BJ (cell line): ENCODE measurements at regions not wholly inside any gene's neighbourhood (a gene's known extent, or its start where the extent isn't known, plus 50 kb on each side); places are given as distances from the start of the nearest gene placed in this dataset.

ENCODE experiments used
- CTCF ChIA-PET: fragments of 350-600 bp; formaldehyde crosslinking; extraction: SDS; loops from one replicate; lab custom pipeline; 2021; ENCODE audit warnings: antibody characterized with exemption, inconsistent platforms; lab: Yijun Ruan, JAX
- POLR2A ChIA-PET: fragments of 300-600 bp; sonication (Branson Sonifier 250); formaldehyde crosslinking; extraction: SDS; loops from one replicate; lab custom pipeline; 2021; ENCODE audit warnings: antibody characterized with exemption; lab: Charles Lee
- DNase-seq: peaks from one replicate; pipeline ENCODE4 v3.0.0-alpha.2; 2011; ENCODE audit warnings: low read depth
- H3K27me3 ChIP-seq: 2 replicates; pipeline ENCODE4 v1.6.0; 2011; ENCODE audit warnings: low read length; ENCODE audit not compliant: control insufficient read depth, insufficient read depth
- H3K36me3 ChIP-seq: 2 replicates; pipeline ENCODE4 v1.5.1; 2011; ENCODE audit warnings: low read length; ENCODE audit not compliant: control insufficient read depth, insufficient read depth
- H3K4me3 ChIP-seq: 2 replicates; pipeline ENCODE4 v1.5.1; 2011; ENCODE audit warnings: low read depth, mild to moderate bottlenecking, control low read depth, low read length
- CTCF ChIP-seq: IDR thresholded peaks from 2 replicates; pipeline ENCODE4 v1.5.1; 2011; ENCODE audit warnings: low read depth, mild to moderate bottlenecking, control low read depth, inconsistent platforms, low read length, moderate library complexity; ENCODE audit not compliant: insufficient read depth

GRCh38 chr1:58864654-58865053 is 80.8 kb upstream of the JUN start:
- POLR2A ChIA-PET, result no interaction called here

GRCh38 chr1:58866578-58866977 is 82.7 kb upstream of the JUN start:
- Histone ChIP-seq H3K27me3 (no peaks in the 10 kb centered on the region), H3K4me3 (no peak overlapping the region), H3K36me3 (no peaks in the 10 kb centered on the region)
- no peak for DNase-seq
- ChIA-PET POLR2A (no interaction called here), CTCF (no interaction called here)
- no peak for TF ChIP-seq CTCF

More at GRCh38 chr1:58864654-58865053, 80.8 kb upstream of the JUN start:
- Histone ChIP-seq H3K27me3 (no peaks in the 10 kb centered on the region), H3K36me3 (no peaks in the 10 kb centered on the region), H3K4me3 (no peak overlapping the region)
- CTCF ChIA-PET, result interaction anchor here (1.1 to 1.4 kb wide), 2 partner anchors 10 kb away, joined by 3 to 4 read pairs; no protein-coding TSS in a partner anchor
- no peak for TF ChIP-seq CTCF
- no peak for DNase-seq

- H3K27me3 ChIP-seq, result no peaks in the 10 kb centered on the region
- POLR2A ChIA-PET, result no interaction called here
- CTCF ChIA-PET, result no interaction called here
- H3K36me3 ChIP-seq, result no peaks in the 10 kb centered on the region
- no peak overlapping the region for H3K4me3 ChIP-seq
- no peak for TF ChIP-seq CTCF
- DNase-seq, result no peak
Measured at GRCh38 chr1:58869638-58870297, 85.9 kb upstream of the JUN start.

- no peaks in the 10 kb centered on the region for H3K27me3 ChIP-seq
- H3K4me3 ChIP-seq, result no peak overlapping the region
- POLR2A ChIA-PET, result no interaction called here
- H3K36me3 ChIP-seq, result no peaks in the 10 kb centered on the region
- TF ChIP-seq CTCF, result no peak
- no peak for DNase-seq
- CTCF ChIA-PET, result no interaction called here
Measured at GRCh38 chr1:58870298-58870676, 86.4 kb upstream of the JUN start.

GRCh38 chr1:58874342-58874741 is 90.5 kb upstream of the JUN start:
- POLR2A ChIA-PET, result no interaction called here
- H3K27me3 ChIP-seq, result no peaks in the 10 kb centered on the region
- TF ChIP-seq CTCF, result no peak
- no peaks in the 10 kb centered on the region for H3K36me3 ChIP-seq
- no peak overlapping the region for H3K4me3 ChIP-seq
- DNase-seq, result no peak
- CTCF ChIA-PET, result interaction anchor here (1.3 kb wide), 1 partner anchor 9 kb away, joined by 4 read pairs; no protein-coding TSS in a partner anchor
